Epithelial cell of esophagus (primary cell): ENCODE measurements at regions not wholly inside any gene's neighbourhood (a gene's known extent, or its start where the extent isn't known, plus 50 kb on each side); places are given as distances from the start of the nearest gene placed in this dataset.
A peak's percentile ranks its signal among the peaks of the same experiment; 100 is the strongest.

Experiments used
- DNase-seq: peaks from one replicate; pipeline ENCODE4 v3.0.0; 2010; ENCODE audit warnings: low read depth
- H3K4me3 ChIP-seq: 2 replicates; pipeline ENCODE4 v1.5.1; 2011; ENCODE audit warnings: mild to moderate bottlenecking, low read length, control low read depth
- TF ChIP-seq, protein P1 (sequence below): IDR thresholded peaks from 2 replicates; pipeline ENCODE4 v1.5.1; 2011; ENCODE audit warnings: low read depth, mild to moderate bottlenecking, low read length, control low read depth, inconsistent platforms; ENCODE audit not compliant: insufficient read depth; ENCODE audit errors: missing control alignments

GRCh38 chr10:62638062-62638477 is 166.4 kb upstream of the ADO start:
- no peak overlapping the region for H3K4me3 ChIP-seq
- TF ChIP-seq, protein P1, sequence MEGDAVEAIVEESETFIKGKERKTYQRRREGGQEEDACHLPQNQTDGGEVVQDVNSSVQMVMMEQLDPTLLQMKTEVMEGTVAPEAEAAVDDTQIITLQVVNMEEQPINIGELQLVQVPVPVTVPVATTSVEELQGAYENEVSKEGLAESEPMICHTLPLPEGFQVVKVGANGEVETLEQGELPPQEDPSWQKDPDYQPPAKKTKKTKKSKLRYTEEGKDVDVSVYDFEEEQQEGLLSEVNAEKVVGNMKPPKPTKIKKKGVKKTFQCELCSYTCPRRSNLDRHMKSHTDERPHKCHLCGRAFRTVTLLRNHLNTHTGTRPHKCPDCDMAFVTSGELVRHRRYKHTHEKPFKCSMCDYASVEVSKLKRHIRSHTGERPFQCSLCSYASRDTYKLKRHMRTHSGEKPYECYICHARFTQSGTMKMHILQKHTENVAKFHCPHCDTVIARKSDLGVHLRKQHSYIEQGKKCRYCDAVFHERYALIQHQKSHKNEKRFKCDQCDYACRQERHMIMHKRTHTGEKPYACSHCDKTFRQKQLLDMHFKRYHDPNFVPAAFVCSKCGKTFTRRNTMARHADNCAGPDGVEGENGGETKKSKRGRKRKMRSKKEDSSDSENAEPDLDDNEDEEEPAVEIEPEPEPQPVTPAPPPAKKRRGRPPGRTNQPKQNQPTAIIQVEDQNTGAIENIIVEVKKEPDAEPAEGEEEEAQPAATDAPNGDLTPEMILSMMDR, result no peak
- peak; percentile 59 for DNase-seq

DNA sequence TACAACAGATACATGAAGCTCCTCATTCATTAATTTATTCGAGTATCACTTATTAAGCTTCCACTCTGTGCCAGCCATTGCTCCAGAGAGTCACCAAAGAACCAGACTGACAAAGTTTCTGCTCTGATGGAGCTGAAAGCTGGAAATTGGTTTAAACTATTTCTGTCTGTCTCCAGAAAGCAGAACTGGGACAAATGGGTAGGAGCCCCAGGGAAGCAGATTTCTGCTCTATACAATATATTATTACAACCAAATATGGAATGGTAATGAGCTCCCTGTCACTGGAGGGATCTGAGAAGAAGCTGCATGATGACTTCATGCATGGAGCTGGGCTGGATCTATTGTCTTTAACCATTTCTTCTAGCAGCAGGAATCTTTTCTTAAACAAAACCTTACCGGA is 165.4 kb upstream of the ADO start:
- no peak overlapping the region for H3K4me3 ChIP-seq
- DNase-seq, result no peak
- TF ChIP-seq, protein P1, result no peak

- no peak overlapping the region for H3K4me3 ChIP-seq
- DNase-seq, result peak; percentile 39
- TF ChIP-seq, protein P1, result no peak
Measured at GRCh38 chr10:62640411-62640810, 164.1 kb upstream of the ADO start.

GRCh38 chr10:62643606-62644587 is 160.6 kb upstream of the ADO start:
- TF ChIP-seq, protein P1, result no peak
- DNase-seq, result no peak
- no peak overlapping the region for H3K4me3 ChIP-seq

GRCh38 chr10:62647375-62648092 is 157.0 kb upstream of the ADO start:
- TF ChIP-seq, protein P1, result no peak
- DNase-seq, result no peak
- no peak overlapping the region for H3K4me3 ChIP-seq

DNA sequence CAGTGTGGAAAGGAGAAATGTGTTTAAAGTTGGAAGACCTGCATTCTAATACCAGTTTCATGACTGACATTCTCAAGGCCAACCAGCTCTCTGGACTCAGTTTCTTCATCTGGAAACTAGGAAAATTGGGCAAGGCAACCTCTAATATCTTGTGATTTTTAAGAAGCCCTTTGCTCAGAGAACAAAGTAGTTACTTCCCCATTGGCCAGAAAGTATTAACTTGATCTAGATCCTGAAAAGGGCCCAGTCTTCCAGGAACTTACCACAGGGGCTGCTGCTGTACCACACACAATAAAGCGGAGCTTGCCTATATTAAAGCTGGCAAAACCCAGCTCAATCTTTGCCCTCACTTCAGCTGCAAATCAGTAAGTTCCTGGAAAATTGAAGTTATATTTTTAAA is 155.6 kb upstream of the ADO start:
- TF ChIP-seq, protein P1, result no peak
- no peak for DNase-seq

More for the DNA sequence above, 155.6 kb upstream of the ADO start:
- no peak overlapping the region for H3K4me3 ChIP-seq
